HepG2 (cell line): ENCODE measurements at regions not wholly inside any gene's neighbourhood (a gene's known extent, or its start where the extent isn't known, plus 50 kb on each side); places are given as distances from the start of the nearest gene placed in this dataset.

Experiments
- ATAC-seq: fragments of 200-7000 bp; cut with Tn5 transposase; 3 replicates; pipeline ENCODE4 v1.9.1; 2020; ENCODE audit warnings: mild to moderate bottlenecking, moderate library complexity
- BruUV-seq: library from RNA; stranded (reverse); fragments of 400-500 nt; replicated peaks from 2 replicates; lab custom pipeline; 2021; lab: Mats Ljungman, UMichigan
- CTCF ChIA-PET: fragments of 300-600 bp; formaldehyde crosslinking; extraction: SDS; loops from one replicate; lab custom pipeline; 2021; ENCODE audit warnings: low total read pairs, inconsistent platforms, low intra/inter-chr PET ratio; lab: Yijun Ruan, JAX
- POLR2A ChIA-PET: fragments of 350-600 bp; sonication (Branson Sonifier 250); formaldehyde crosslinking; loops from one replicate; lab custom pipeline; 2020; ENCODE audit warnings: antibody characterized with exemption, inconsistent platforms; lab: Yijun Ruan, JAX
- DNase-seq: peaks from one replicate; pipeline ENCODE4 v3.0.0-alpha.2; 2015; ENCODE audit warnings: low spot score
- FAIRE-seq: peaks from 3 replicates; lab custom pipeline; 2011; peaks lifted over from hg19 to GRCh38; lab: Jason Lieb, UNC
- H2AFZ ChIP-seq: one replicate; pipeline ENCODE4 v1.6.1; 2011; ENCODE audit warnings: low read length, inconsistent platforms
- H3K27ac ChIP-seq: fragments of 300-600 bp; 3 replicates; pipeline ENCODE4 v1.8.0; 2011; ENCODE audit warnings: mixed run types, mild to moderate bottlenecking, mixed read lengths, low read length, inconsistent platforms; ENCODE audit not compliant: insufficient read depth; ENCODE audit errors: extremely low read length
- H3K27me3 ChIP-seq, 2 experiments: fragments of 200-600 bp in 1 of 2; 2 replicates in 1 of 2; 3 replicates in 1 of 2; pipeline versions ENCODE4 v1.6.0 to v1.8.0; 2011; ENCODE audit warnings: low read length in 2 of 2, mild to moderate bottlenecking in 2 of 2, moderate library complexity in 2 of 2, inconsistent platforms in 1 of 2; ENCODE audit not compliant: insufficient read depth in 2 of 2, control insufficient read depth in 1 of 2
- H3K36me3 ChIP-seq, 2 experiments: fragments of 200-600 bp in 1 of 2; replicated peaks in 1 of 2; 2 replicates in 1 of 2; 3 replicates in 1 of 2; pipeline versions ENCODE4 v1.5.1 to v1.8.0; 2011; ENCODE audit warnings: low read length in 2 of 2, inconsistent platforms in 1 of 2; ENCODE audit not compliant: insufficient read depth in 2 of 2, control insufficient read depth in 1 of 2
- H3K4me1 ChIP-seq: 2 replicates; pipeline ENCODE4 v1.5.1; 2012; ENCODE audit warnings: low read length, inconsistent platforms; ENCODE audit not compliant: insufficient read depth
- H3K4me2 ChIP-seq: 2 replicates; pipeline ENCODE4 v1.6.0; 2011; ENCODE audit warnings: low read depth, low read length, inconsistent platforms
- H3K4me3 ChIP-seq, 3 experiments: fragments of 200-600 bp in 1 of 3; sonication (generic), shearing (Covaris generic) in 1 of 3; replicated peaks in 1 of 3; 2 replicates each; pipeline ENCODE4 v1.5.1; 2011 to 2016; ENCODE audit warnings: low read length in 3 of 3, inconsistent platforms in 2 of 3, low read depth in 2 of 3, mild to moderate bottlenecking in 2 of 3, control low read depth in 1 of 3, mixed read lengths in 1 of 3; ENCODE audit not compliant: insufficient read depth in 1 of 3
- H3K79me2 ChIP-seq: one replicate; pipeline ENCODE4 v1.6.1; 2011; ENCODE audit warnings: low read length, inconsistent platforms; ENCODE audit not compliant: insufficient read depth
- H3K9ac ChIP-seq: 2 replicates; pipeline ENCODE4 v1.6.0; 2011; ENCODE audit warnings: mild to moderate bottlenecking, low read depth, low read length, inconsistent platforms; ENCODE audit not compliant: insufficient read depth
- H3K9me3 ChIP-seq: 2 replicates; pipeline ENCODE4 v1.5.1; 2012; ENCODE audit warnings: mild to moderate bottlenecking, low read length
- H4K20me1 ChIP-seq: 2 replicates; pipeline ENCODE4 v1.6.0; 2011; ENCODE audit warnings: inconsistent platforms, mild to moderate bottlenecking, low read length, moderate library complexity; ENCODE audit not compliant: insufficient read depth
- HES4 ChIP-seq: sonication (generic); formaldehyde crosslinking; IDR thresholded peaks from 2 replicates; pipeline ENCODE4 v1.9.0; 2021; ENCODE audit warnings: mild to moderate bottlenecking, missing genetic modification reagents, borderline replicate concordance
- JUN ChIP-seq: sonication (generic); formaldehyde crosslinking; IDR thresholded peaks from 2 replicates; pipeline ENCODE4 v1.4.0; 2020; ENCODE audit warnings: mild to moderate bottlenecking, missing genetic modification reagents
- NRL ChIP-seq: sonication (generic); formaldehyde crosslinking; IDR thresholded peaks from 2 replicates; pipeline ENCODE4 v1.5.0; 2020; ENCODE audit warnings: missing genetic modification reagents, mild to moderate bottlenecking, moderate library complexity, borderline replicate concordance
- SMYD3 ChIP-seq: sonication (generic); formaldehyde crosslinking; IDR thresholded peaks from 2 replicates; pipeline ENCODE4 v1.8.1; 2023; ENCODE audit warnings: mild to moderate bottlenecking, missing genetic modification reagents
- SP4 ChIP-seq: sonication (generic); formaldehyde crosslinking; IDR thresholded peaks from 2 replicates; pipeline ENCODE4 v1.8.1; 2023; ENCODE audit warnings: mild to moderate bottlenecking, missing genetic modification reagents
- ZNF510 ChIP-seq: sonication (generic); formaldehyde crosslinking; IDR thresholded peaks from 2 replicates; pipeline ENCODE4 v1.4.0; 2020; ENCODE audit warnings: low read depth, mild to moderate bottlenecking, missing genetic modification reagents
- WGBS: methylation state at CpG from one replicate; pipeline ENCODE4 v1.1.6; 2017; ENCODE audit warnings: low lambda C conversion rate; 5-methylcytosine and 5-hydroxymethylcytosine counted together
- in situ Hi-C: cut with HindIII; loops from 2 replicates; pipeline ENCODE4 v1.10.0; 2017; ENCODE audit warnings: low pct_unique_long_range_greater_than_20kb; ENCODE audit not compliant: extremely low pct_ligation_motif_present
- intact Hi-C: fragments of 100-400 bp; cut with micrococcal nuclease; formaldehyde crosslinking; loops from one replicate; pipeline ENCODE4 v1.10.0; 2022; ENCODE audit not compliant: unreplicated experiment
- TF ChIP-seq, protein P1 (sequence below): sonication (generic); formaldehyde crosslinking; conservative IDR thresholded peaks from 2 replicates; pipeline ENCODE4 v1.4.0; 2020; ENCODE audit warnings: missing genetic modification reagents

- no peaks in the 10 kb centered on the region for H3K9me3 ChIP-seq
- H2AFZ ChIP-seq, result no peak overlapping the region
- intact Hi-C loops (no loop called here), in situ Hi-C loops (no loop called here)
- ChIA-PET CTCF (no interaction called here), POLR2A (no interaction called here)
- H3K4me3 ChIP-seq, result no peak overlapping the region
- H3K27ac ChIP-seq, result no peak overlapping the region
- no peaks in the 10 kb centered on the region for H4K20me1 ChIP-seq
- ATAC-seq, result no peak
- FAIRE-seq, result no peak
- H3K36me3 ChIP-seq, result no peaks in the 10 kb centered on the region
- WGBS, result 53% methylated on average over 9 of the region's 10 CpGs
- no peak for DNase-seq
- no peak overlapping the region for H3K9ac ChIP-seq
- H3K4me2 ChIP-seq, result no peak overlapping the region
- H3K27me3 ChIP-seq, result peaks cover 4 to 63% of the 10 kb centered on the region in 2 experiments; a peak in 4 of 5 replicates
- no peak for TF ChIP-seq ZNF510 (CRISPR knock-in tag)
- no peak for TF ChIP-seq NRL
- no peak for TF ChIP-seq SMYD3
- TF ChIP-seq HES4, result no peak
- TF ChIP-seq, protein P1, sequence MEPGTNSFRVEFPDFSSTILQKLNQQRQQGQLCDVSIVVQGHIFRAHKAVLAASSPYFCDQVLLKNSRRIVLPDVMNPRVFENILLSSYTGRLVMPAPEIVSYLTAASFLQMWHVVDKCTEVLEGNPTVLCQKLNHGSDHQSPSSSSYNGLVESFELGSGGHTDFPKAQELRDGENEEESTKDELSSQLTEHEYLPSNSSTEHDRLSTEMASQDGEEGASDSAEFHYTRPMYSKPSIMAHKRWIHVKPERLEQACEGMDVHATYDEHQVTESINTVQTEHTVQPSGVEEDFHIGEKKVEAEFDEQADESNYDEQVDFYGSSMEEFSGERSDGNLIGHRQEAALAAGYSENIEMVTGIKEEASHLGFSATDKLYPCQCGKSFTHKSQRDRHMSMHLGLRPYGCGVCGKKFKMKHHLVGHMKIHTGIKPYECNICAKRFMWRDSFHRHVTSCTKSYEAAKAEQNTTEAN (CRISPR knock-in tag), result no peak
- TF ChIP-seq JUN (CRISPR knock-in tag), result no peak
- TF ChIP-seq SP4 (CRISPR knock-in tag), result no peak
- H3K79me2 ChIP-seq, result no peaks in the 10 kb centered on the region
- BruUV-seq, result no TSS peak
- H3K4me1 ChIP-seq, result no peaks in the 10 kb centered on the region; the same call in 1 of the 2 replicates
These were observed 374.3 kb downstream of the RPS24 start for GRCh38 chr10:78407966-78408365.
